GM18505 (cell line): ENCODE measurements at regions not wholly inside any gene's neighbourhood (a gene's known extent, or its start where the extent isn't known, plus 50 kb on each side); places are given as distances from the start of the nearest gene placed in this dataset.

ENCODE experiments used
- ATAC-seq: cut with Tn5 transposase; IDR thresholded peaks from one replicate; pipeline ENCODE4 v1.9.1; 2021; ENCODE audit not compliant: unreplicated experiment
- POLR2A ChIP-seq: IDR thresholded peaks from 4 replicates; pipeline ENCODE4 v1.6.1; 2011; ENCODE audit warnings: borderline replicate concordance; ENCODE audit not compliant: insufficient read depth, insufficient read length; ENCODE audit errors: extremely low read depth

DNA sequence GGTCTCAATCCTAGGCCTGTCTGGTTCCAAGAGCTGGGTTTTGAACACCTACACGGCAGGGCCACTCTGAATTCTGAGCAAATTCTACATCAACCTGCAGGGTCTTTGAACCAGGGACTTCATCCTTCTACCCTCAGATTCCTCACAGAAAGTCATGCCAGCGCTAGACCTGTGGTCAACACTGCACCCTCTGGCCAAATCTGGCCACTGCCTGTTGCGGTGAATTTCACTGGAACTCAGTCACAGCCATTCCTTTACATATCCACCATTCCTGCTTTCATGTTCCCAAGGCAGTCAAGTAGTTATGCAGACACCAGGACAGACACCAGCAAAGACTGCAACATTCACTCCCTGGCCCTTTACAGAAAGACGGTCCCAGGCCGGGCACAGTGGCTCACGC is 144.6 kb downstream of the C16orf95 start:
- no peak for ATAC-seq
- TF ChIP-seq POLR2A, result no peak

DNA sequence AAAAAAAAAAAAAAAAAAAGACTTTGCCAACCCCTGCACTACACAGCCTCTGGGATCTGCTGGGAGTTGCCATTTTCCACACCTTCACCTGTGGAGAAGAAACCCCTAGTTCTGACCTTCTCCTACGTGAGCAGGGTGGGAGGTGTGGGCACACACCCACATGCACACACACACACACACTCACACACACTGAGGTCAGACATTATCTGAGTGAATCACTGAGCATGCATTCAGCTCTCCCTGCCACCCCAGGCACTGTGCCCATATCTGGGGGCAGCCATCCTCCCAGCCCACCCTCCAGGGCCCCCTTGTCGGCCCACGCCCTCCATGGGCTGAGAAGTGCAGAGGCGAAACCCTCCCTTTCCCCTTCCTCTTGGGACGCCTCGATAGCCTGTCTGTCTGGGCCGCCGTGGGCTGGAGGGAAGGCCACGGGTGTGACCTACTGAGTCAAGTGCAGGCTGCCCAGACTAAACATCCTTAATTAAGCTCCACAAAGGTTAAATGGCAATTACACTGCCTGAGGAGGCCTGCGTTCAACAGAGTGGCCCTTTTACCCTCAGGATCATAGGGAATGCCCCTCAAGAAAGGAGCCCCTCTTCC is 143.8 kb downstream of the C16orf95 start:
- ATAC-seq, result no peak
- no peak for TF ChIP-seq POLR2A

DNA sequence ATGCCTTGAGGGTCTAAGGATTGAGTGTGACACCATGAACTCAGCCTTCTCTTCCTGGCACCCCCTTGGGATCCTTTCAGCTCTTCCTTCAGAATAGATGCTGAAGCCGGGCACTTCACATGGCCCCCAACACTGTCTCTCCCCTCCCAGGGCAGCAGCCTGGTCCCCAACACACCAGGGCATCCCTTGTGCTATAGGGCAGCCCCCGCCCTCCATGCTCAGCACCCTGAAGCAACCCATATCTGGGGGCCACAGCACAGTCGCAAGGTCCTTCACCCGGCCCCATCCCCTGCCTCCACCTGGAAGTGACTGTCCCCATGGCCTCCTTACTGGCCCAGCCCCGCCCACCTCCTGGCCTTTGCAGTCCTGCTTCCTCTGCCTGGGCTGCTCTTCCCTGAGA is 143.1 kb downstream of the C16orf95 start:
- no peak for TF ChIP-seq POLR2A
- no peak for ATAC-seq

DNA sequence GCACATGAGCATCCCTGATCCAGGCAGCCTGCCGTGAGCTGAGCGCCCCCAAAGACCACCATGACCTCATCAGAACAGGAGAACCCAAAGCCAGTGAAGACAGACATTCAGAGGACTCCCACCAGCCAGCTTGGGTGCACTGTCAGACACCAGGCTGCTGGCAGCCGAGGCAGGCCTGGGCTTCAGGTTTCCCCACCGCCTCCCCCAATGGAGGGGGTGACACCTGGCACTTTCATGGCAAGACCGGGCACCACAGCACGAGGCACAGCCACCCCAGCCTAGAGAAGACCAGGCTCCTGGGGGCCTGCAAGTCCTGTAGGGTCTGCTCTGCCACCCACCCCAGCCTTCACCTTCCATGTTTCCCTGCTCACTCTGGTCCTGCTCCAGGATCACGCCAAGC is 140.5 kb downstream of the C16orf95 start:
- ATAC-seq, result no peak
- no peak for TF ChIP-seq POLR2A

DNA sequence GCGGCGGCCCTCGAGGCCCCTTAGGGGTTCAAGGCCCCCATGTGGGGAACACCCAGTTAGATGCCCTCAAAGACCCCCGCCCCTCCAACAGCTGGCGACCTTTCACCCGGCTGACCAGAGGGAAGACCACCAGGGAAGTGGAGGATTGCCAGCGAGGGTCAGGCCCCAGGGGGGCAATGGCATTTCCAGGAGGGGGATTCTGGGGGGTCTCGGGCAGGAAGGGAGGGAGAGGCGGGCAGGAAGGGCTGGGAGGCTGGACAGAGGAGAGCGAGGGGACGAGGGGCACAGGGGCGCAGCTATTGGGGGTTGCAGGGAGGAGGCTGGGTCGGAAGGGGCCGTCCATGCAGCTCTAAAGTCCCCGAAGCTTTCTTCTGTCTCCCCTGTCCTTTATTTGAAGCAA is 139.5 kb downstream of the C16orf95 start:
- TF ChIP-seq POLR2A, result no peak
- no peak for ATAC-seq

DNA sequence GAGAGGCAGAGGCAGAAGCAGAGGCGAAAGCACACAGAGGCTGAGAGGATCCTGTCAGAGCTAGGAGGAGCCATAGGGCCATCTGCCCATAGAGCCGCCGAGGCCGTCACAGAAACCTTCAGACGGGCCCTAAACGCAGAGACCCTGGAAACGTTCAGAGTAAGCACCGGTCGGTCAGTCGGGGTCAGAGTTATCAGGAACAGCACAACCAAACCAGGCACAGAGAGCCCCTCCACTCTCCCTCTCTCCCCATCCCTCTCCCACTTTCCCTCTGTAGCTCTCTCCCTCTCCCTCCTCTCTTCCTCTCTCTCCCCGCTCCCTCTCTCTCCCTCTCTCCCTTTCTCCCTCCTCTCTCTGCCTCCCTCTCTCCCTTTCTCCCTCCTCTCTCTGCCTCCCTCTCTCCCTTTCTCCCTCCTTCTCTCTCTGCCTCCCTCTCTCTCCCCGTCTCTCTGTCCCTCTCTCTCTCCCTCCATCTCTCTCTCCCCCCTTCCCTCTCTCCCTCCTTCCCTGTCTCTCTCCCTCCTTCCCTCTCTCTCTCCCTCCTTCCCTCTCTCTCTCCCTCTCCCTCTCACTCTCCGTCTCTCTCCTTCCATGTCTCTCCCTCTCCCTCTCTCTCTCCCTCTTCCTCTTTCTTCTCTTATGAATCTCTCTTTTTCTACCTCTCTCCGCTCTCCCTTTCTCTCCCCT is 138.9 kb downstream of the C16orf95 start:
- no peak for ATAC-seq
- TF ChIP-seq POLR2A, result no peak

DNA sequence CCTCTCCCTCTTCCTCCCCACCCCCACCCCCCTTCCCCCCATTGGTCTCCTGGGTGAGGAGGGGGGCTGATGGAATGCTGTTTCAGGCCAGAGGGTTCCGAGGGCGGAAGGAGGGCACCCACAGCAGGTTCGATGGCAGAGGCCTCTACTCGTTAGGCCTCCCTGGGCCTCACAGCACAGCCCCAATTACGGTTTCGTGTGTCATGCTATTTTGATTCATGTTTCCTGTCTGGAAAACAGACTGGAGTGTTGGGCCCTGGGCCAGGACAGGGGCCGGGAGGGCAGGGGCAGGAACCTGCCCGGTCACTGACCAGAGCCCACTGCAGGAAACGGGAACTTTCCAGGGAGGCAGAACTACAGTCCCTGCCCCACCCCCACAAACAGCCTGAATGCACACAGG is 138.2 kb downstream of the C16orf95 start:
- TF ChIP-seq POLR2A, result no peak
- ATAC-seq, result no peak

DNA sequence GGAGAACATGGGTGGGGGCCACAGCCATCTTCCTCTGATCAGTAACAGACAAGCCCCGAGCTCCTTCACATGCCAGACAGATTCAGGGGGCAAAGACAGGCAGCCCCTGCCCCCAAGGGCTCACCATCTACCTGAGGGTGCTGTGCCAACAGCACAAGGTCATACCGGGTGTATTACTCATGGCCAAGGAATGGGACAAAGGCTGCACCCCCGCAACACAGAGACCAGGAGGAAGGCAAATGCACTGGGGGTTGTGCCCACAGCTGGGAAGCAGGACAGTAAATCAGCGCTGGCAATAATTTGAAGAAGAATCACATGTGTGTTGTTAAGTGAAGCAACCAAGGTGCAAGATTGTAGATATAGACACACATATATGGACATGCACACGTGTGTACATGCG is 137.1 kb downstream of the C16orf95 start:
- no peak for TF ChIP-seq POLR2A
- ATAC-seq, result no peak

DNA sequence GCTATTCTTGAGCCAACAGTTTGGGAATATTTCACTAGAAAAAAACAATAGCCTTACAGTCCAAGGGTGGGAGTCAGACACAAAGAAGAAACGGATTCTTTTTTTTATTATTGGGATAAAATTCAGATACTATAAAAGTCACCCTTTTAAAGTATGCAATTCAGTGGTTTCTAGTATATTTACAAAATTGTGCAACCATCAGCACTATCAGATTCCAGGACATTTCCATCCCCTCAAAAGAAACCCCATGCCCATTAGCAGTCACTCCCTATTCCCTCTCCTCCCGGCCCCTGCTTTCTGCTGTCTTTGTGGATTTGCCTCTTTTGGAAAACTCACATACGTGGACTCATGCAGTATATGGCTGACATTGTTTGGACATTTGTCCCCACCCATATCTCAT is 134.4 kb downstream of the C16orf95 start:
- TF ChIP-seq POLR2A, result no peak

DNA sequence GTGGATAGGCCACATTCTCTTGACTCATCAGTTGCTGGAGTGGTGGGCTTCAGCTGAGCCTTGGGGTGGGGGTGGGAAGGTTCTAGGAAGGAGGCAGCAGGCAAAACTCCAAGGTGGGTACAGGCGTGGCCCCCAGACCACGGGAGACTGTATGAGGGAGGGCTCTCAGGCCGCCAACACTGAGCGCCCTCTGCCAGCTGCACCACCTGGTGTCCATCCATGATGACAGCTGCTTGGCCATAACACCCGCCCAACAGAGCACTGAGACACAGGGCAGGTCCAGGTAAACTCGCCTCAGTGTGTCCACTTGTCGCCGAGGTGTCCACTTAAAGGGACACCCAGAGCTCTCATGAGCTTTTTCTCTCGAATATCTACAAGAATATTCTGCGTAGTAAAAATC is 133.5 kb downstream of the C16orf95 start:
- TF ChIP-seq POLR2A, result no peak
- ATAC-seq, result no peak

More for the DNA sequence above, 134.4 kb downstream of the C16orf95 start:
- no peak for ATAC-seq

DNA sequence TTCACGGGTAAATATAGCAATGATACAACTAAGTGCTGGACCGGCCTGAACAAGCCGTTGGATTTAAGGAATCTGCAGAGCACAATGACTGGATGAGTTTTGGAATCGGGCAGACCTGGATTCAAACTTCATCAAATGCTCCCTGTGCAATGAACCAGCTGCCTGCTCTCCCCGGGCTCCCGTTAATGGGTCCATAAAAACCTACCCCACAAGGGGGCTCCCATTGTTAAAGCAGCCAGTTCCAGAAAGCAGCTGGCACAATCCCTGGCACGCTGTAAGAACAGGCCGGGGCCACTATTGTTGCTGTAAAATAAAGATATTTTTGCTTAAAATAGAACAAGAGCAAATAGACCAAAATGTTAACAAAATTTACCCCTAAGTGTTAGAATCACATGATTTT is 131.9 kb downstream of the C16orf95 start:
- no peak for ATAC-seq
- no peak for TF ChIP-seq POLR2A

DNA sequence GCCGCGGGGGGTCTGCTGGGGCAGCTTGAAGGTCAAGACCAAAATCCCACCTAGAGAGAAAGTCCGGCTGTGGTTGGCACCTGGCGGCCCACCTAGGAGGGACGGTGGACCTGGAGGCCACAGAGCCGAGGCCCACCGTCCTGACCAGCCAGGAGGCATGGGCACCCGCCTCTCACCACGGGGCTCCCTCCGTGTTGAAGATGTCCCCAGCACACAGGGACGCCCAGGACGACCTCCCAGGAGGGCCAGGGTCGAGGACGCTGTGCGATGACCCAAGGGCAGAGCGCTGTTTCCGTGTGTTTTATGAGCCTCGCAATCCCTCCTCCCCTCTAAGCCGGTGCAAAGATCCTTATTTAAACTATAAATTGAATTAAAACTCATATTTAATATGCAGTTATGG is 131.2 kb downstream of the C16orf95 start:
- TF ChIP-seq POLR2A, result no peak
- no peak for ATAC-seq

DNA sequence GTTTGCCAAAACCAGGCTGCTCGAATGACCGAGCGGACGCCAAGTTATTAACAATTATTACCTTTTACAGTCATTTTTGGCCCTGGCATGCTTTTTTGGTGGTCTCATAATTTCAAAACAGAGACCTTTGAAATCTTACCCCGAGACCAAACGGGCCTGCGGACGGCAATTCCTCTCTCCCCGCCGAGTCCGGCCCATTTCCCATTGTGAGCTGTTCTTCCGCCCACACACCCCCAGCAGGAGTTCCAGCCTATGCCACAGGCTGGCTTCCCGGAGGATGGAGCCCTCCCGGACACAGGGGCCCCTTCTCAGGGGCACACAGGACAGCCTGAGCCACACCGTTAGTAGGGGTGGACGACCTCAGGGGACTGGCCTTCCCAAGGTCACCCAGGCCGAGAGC is 130.7 kb downstream of the C16orf95 start:
- no peak for TF ChIP-seq POLR2A
- no peak for ATAC-seq

DNA sequence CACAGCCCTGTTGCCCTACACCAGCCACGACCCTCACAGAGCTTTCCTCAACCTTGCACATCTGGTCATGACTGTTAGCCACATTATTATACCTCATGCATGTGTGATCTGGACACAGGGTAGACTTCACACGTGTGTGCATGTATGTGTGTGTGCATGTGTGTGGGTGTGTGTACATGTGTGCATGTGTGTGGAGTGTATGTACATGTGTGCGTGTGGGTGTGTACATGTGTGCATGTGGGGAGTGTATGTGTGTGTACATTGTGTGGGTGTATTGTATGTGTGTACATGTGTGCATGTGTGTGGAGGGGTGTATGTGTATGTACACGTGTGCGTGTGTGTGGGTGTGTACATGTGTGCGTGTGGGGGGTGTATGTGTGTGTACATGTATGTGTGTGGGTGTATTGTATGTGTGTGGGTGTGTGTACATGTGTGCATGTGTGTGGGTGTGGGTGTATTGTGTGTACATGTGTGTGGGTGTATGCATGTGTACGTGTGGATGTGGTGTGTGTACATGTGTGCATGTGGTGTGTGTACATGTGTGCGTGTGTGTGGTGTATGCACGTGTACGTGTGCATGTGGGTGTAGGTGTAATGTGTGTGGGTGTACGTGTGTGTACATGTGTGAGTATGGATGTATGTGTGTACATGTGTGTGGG is 130.2 kb downstream of the C16orf95 start:
- TF ChIP-seq POLR2A, result no peak
- no peak for ATAC-seq
